WI38 (cell line): ENCODE measurements at regions not wholly inside any gene's neighbourhood (a gene's known extent, or its start where the extent isn't known, plus 50 kb on each side); places are given as distances from the start of the nearest gene placed in this dataset.

Experiments
- H3K4me3 ChIP-seq: 2 replicates; pipeline ENCODE4 v1.5.1; 2011; ENCODE audit warnings: low read depth, mild to moderate bottlenecking, control low read depth, low read length
- CTCF ChIP-seq: IDR thresholded peaks from 2 replicates; pipeline ENCODE4 v1.5.1; 2012; ENCODE audit warnings: low read depth, mild to moderate bottlenecking, control low read depth, low read length

GRCh38 chr20:56805966-56806365 is 176.9 kb downstream of the TFAP2C start:
- no peak overlapping the region for H3K4me3 ChIP-seq
- no peak for TF ChIP-seq CTCF

GRCh38 chr20:56806952-56807517 is 177.9 kb downstream of the TFAP2C start:
- TF ChIP-seq CTCF, result no peak
- no peak overlapping the region for H3K4me3 ChIP-seq

GRCh38 chr20:56808117-56808725 is 179.1 kb downstream of the TFAP2C start:
- no peak for TF ChIP-seq CTCF

GRCh38 chr20:56808732-56809131 is 179.6 kb downstream of the TFAP2C start:
- TF ChIP-seq CTCF, result no peak
- H3K4me3 ChIP-seq, result no peak overlapping the region

More at GRCh38 chr20:56808117-56808725, 179.1 kb downstream of the TFAP2C start:
- H3K4me3 ChIP-seq, result no peak overlapping the region

GRCh38 chr20:56809668-56810067 is 180.6 kb downstream of the TFAP2C start:
- H3K4me3 ChIP-seq, result no peak overlapping the region
- TF ChIP-seq CTCF, result no peak

- no peak overlapping the region for H3K4me3 ChIP-seq
- no peak for TF ChIP-seq CTCF
Measured at GRCh38 chr20:56810141-56810540, 181.0 kb downstream of the TFAP2C start.

- no peak overlapping the region for H3K4me3 ChIP-seq
- TF ChIP-seq CTCF, result no peak
Measured at GRCh38 chr20:56815796-56816195, 186.7 kb downstream of the TFAP2C start.
